Pulmonary artery endothelial cell (primary cell): ENCODE measurements at regions not wholly inside any gene's neighbourhood (a gene's known extent, or its start where the extent isn't known, plus 50 kb on each side); places are given as distances from the start of the nearest gene placed in this dataset.

Experiments
- DNase-seq: peaks from one replicate; pipeline ENCODE4 v3.0.0-alpha.2; 2011; ENCODE audit warnings: low read depth, low spot score

GRCh38 chr19:42662712-42663111, 68.0 kb upstream of the CEACAM8 start:
- DNase-seq: no peak

GRCh38 chr19:42660353-42660752, 65.6 kb upstream of the CEACAM8 start:
- no peak for DNase-seq

GRCh38 chr19:42658076-42658475, 63.4 kb upstream of the CEACAM8 start:
- DNase-seq: peak; percentile 57

GRCh38 chr19:42657556-42657955, 62.8 kb upstream of the CEACAM8 start:
- peak; percentile 41 for DNase-seq

- no peak for DNase-seq
These were observed 61.0 kb upstream of the CEACAM8 start for GRCh38 chr19:42655748-42656147.

GRCh38 chr19:42653841-42654240, 59.1 kb upstream of the CEACAM8 start:
- DNase-seq: no peak

- DNase-seq: no peak
These were observed 57.3 kb upstream of the CEACAM8 start for GRCh38 chr19:42652021-42652420.
